Left lung (tissue), 4 donors: ENCODE measurements at regions not wholly inside any gene's neighbourhood (a gene's known extent, or its start where the extent isn't known, plus 50 kb on each side); places are given as distances from the start of the nearest gene placed in this dataset.

Source experiments
- ATAC-seq: fragments of 200-7000 bp; cut with Tn5 transposase; one replicate; pipeline ENCODE4 v1.9.1; 2020; ENCODE audit warnings: moderate library complexity
- DNase-seq, 4 donors: peaks; one replicate each; pipeline ENCODE4 v3.0.0-alpha.2; 2013 to 2020
- H3K27ac ChIP-seq, 2 donors: fragments of 200-600 bp; sonication (generic) in 1 of 2; one replicate each; pipeline versions ENCODE4 v1.5.0 to v1.8.0; 2020 to 2021
- H3K27me3 ChIP-seq, 2 donors: fragments of 200-600 bp; sonication (generic) in 1 of 2; one replicate each; pipeline versions ENCODE4 v1.5.0 to v1.8.0; 2020 to 2021
- H3K36me3 ChIP-seq, 2 donors: fragments of 200-600 bp; sonication (generic) in 1 of 2; one replicate each; pipeline versions ENCODE4 v1.5.0 to v1.8.0; 2020 to 2021
- H3K4me1 ChIP-seq, 2 donors: fragments of 200-600 bp; one replicate each; pipeline ENCODE4 v1.8.0; 2021
- H3K4me3 ChIP-seq, 2 donors: fragments of 200-600 bp; sonication (generic) in 1 of 2; one replicate each; pipeline versions ENCODE4 v1.5.0 to v1.8.0; 2020 to 2021; ENCODE audit warnings: mild to moderate bottlenecking in 1 of 2
- H3K9me3 ChIP-seq, 2 donors: fragments of 200-600 bp; sonication (generic) in 1 of 2; one replicate each; pipeline versions ENCODE4 v1.5.0 to v1.8.0; 2020 to 2021
- intact Hi-C, 2 donors: fragments of 100-400 bp; cut with DNase I; formaldehyde crosslinking; loops; one replicate each; pipeline versions ENCODE4 v1.11.2 to v1.14.2; 2022
- TF ChIP-seq, protein P1 (sequence below), 2 donors: fragments of 200-600 bp; sonication (generic) in 1 of 2; IDR thresholded peaks; one replicate each; pipeline versions ENCODE4 v1.5.0 to v1.8.0; 2021; ENCODE audit warnings: antibody characterized with exemption in 2 of 2
- donor health status: DM: no; HTN: yes; CAD: no.
- donor health status: DM: no; HTN: no; CAD: no.

DNA sequence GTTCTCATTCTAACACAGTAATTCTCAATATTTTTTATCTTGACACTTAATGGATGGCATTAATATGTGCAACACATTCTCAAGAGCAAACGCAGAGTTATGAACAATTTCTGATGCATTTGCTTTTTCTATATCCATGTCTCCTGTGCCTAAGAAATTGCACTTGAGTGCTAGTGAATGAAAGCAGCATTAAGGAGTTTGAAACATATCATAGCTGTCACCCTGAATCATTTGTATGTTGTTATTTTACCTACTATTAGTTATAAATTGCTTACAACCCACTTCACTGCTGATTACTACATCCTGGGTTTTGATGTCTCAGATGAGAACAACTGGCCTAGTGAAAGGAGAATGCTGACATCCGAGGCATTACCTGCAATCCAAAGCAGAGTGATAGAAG lies 387.3 kb downstream of the RASEF start:
- H3K9me3 ChIP-seq = no peaks in the 10 kb centered on the region
- no peak overlapping the region for H3K27ac ChIP-seq
- no peaks in the 10 kb centered on the region for H3K4me1 ChIP-seq
- TF ChIP-seq, protein P1, sequence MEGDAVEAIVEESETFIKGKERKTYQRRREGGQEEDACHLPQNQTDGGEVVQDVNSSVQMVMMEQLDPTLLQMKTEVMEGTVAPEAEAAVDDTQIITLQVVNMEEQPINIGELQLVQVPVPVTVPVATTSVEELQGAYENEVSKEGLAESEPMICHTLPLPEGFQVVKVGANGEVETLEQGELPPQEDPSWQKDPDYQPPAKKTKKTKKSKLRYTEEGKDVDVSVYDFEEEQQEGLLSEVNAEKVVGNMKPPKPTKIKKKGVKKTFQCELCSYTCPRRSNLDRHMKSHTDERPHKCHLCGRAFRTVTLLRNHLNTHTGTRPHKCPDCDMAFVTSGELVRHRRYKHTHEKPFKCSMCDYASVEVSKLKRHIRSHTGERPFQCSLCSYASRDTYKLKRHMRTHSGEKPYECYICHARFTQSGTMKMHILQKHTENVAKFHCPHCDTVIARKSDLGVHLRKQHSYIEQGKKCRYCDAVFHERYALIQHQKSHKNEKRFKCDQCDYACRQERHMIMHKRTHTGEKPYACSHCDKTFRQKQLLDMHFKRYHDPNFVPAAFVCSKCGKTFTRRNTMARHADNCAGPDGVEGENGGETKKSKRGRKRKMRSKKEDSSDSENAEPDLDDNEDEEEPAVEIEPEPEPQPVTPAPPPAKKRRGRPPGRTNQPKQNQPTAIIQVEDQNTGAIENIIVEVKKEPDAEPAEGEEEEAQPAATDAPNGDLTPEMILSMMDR (IDR thresholded peaks at IDR 0.05) = no peak
- ATAC-seq = no peak
- DNase-seq = no peak
- H3K27me3 ChIP-seq = no peaks in the 10 kb centered on the region
- no peaks in the 10 kb centered on the region for H3K36me3 ChIP-seq
- no peak overlapping the region for H3K4me3 ChIP-seq
- intact Hi-C loops = no loop called here

DNA sequence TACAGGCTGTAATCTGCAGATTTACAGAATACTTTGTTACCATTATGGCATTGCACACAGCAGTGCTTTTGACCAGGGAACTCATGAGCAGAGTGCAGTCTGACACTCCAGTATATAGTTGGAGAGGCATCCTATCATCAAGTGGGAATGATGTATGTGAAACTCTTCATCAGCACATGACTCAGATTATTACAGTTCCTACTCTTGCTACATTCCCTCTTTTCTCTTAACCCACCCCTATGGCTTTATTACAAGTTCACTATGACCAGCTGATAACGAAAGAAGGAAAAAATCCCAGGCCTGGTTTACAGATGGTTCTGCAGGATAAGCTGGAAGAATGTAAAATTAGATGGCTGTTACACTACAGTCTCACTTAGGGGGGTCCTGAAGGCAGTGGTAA lies 385.9 kb downstream of the RASEF start:
- Histone ChIP-seq H3K27me3 (no peaks in the 10 kb centered on the region), H3K36me3 (no peaks in the 10 kb centered on the region), H3K27ac (no peak overlapping the region), H3K9me3 (no peaks in the 10 kb centered on the region), H3K4me1 (no peaks in the 10 kb centered on the region), H3K4me3 (no peak overlapping the region)
- TF ChIP-seq, protein P1 (IDR thresholded peaks at IDR 0.05) = no peak
- ATAC-seq = no peak
- no peak for DNase-seq
- intact Hi-C loops = no loop called here

DNA sequence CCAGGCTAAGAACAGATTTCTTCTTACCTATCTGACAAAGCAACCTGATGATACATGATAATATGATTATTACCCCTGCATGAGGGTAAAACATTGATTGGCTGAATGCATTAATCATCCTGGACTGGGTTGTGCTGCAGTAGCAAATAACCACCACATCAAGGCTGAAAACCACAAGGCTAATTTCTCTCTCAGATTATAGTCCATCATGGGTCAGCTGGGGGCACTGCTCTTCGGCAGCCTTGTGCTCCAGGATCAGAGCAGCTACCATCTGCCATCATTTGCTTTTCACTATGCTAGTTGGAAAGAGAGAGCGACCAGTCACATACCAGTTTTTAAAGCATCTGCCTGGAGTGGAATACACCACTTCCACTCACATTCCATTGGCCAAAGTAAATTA lies 383.5 kb downstream of the RASEF start:
- intact Hi-C loops = no loop called here
- TF ChIP-seq, protein P1 (IDR thresholded peaks at IDR 0.05) = no peak

DNA sequence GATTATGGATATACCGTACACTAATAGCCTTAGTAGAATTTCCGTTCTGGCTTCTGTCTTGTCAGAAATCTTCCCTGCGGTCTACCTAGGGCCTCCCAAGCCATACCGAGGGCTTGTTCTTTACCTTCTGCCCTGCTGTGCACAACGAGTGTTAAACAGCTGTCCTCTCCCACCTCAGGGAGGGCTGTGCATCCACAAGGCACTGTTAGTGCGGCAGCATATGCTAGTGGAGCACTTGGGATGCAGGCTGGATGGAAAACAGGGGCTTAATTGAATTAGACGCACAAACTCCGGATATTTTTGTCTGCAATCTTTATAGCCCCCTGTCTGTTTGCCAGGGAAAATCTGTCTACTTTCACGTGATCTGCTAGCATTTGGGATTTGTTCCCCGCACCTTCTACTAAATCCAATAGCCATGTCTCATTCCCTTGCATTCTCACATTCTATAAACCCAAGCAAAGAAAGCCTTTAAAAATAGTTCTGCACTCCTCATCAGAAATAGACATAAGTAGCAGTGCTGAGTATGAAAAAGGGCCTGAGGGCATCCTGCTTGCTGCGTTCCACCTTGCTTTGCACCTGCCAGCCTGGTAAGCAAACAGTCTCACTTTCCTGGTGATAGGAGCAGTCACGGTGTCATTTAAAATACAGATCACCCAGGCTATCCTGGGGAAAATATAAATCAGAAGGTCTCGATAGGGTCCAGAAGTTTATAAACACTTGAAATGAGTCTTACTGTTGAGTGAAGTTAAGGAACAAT lies 382.6 kb downstream of the RASEF start:
- no peak for ATAC-seq
- intact Hi-C loops = no loop called here
- Histone ChIP-seq H3K27me3 (no peaks in the 10 kb centered on the region), H3K9me3 (no peaks in the 10 kb centered on the region), H3K36me3 (no peaks in the 10 kb centered on the region), H3K4me1 (no peaks in the 10 kb centered on the region), H3K27ac (no peak overlapping the region), H3K4me3 (no peak overlapping the region)
- TF ChIP-seq, protein P1 (IDR thresholded peaks at IDR 0.05) = no peak
- DNase-seq = no peak

More for the DNA sequence above, 383.5 kb downstream of the RASEF start:
- no peaks in the 10 kb centered on the region for H3K9me3 ChIP-seq
- H3K4me1 ChIP-seq = no peaks in the 10 kb centered on the region
- H3K4me3 ChIP-seq = no peak overlapping the region
- no peaks in the 10 kb centered on the region for H3K36me3 ChIP-seq
- H3K27ac ChIP-seq = no peak overlapping the region
- no peak for DNase-seq
- H3K27me3 ChIP-seq = no peaks in the 10 kb centered on the region
- ATAC-seq = no peak

DNA sequence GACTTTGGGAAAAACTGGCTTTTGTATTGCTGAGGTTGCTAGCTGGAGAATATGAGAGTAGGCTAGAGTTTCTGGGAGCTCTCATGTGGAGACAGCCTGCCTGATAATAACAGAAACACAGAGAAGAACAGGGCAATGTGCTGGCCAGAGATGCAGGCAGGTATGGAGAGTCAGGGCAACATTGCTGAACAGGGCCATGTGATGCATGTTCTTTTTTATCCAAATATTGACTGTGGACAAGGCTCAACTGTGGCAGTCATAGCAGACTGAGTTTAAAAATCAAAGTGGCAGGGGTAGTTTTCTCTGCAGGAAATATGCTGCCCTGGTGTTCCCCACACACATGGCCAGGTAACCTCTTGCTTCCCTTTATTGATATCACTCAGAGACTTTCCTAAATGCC lies 381.1 kb downstream of the RASEF start:
- ATAC-seq (no peak), DNase-seq (no peak)
- intact Hi-C loops = no loop called here
- H3K27ac ChIP-seq = no peak overlapping the region
- no peaks in the 10 kb centered on the region for H3K27me3 ChIP-seq
- H3K4me3 ChIP-seq = no peak overlapping the region
- H3K4me1 ChIP-seq = no peaks in the 10 kb centered on the region
- TF ChIP-seq, protein P1 (IDR thresholded peaks at IDR 0.05) = no peak
- H3K36me3 ChIP-seq = no peaks in the 10 kb centered on the region
- H3K9me3 ChIP-seq = no peaks in the 10 kb centered on the region
